ENCODE measurements at regions not wholly inside any gene's neighbourhood (a gene's known extent, or its start where the extent isn't known, plus 50 kb on each side); places are given as distances from the start of the nearest gene placed in this dataset.

- WGBS (ENCODE audit: insufficient coverage), result no CpG with 5 or more reads among the region's 1 CpG
- Histone ChIP-seq H2AFZ (ENCODE audit: insufficient read depth, low read depth, low read length, poor library complexity, severe bottlenecking) (no peak overlapping the region), H3K27ac (ENCODE audit: low read depth in 1 of 2, low read length in 2 of 2) (no peak overlapping the region), H3K4me3 (replicated peaks in 1 of 3; ENCODE audit: low read depth in 2 of 3, low read length in 3 of 3) (no peak overlapping the region), H3K79me2 (ENCODE audit: insufficient read depth, low read length) (no peaks in the 10 kb centered on the region), H3K4me1 (ENCODE audit: control insufficient read depth in 1 of 2, insufficient read depth in 2 of 2, low read length in 2 of 2) (no peaks in the 10 kb centered on the region), H3K36me3 (replicated peaks in 1 of 2; ENCODE audit: control insufficient read depth in 1 of 2, insufficient read depth in 2 of 2, low read length in 2 of 2) (no peaks in the 10 kb centered on the region), H3K27me3 (ENCODE audit: control insufficient read depth in 2 of 2, insufficient read depth in 2 of 2, low read length in 2 of 2) (no peaks in the 10 kb centered on the region), H3K9me3 (replicated peaks in 1 of 2; ENCODE audit: control insufficient read depth in 1 of 2, insufficient read depth in 1 of 2, low read length in 2 of 2) (no peaks in the 10 kb centered on the region), H3K9ac (ENCODE audit: insufficient read depth, low read length, poor library complexity, severe bottlenecking) (no peak overlapping the region), H3K4me2 (replicated peaks; ENCODE audit: extremely low read depth, low read length, poor library complexity, severe bottlenecking) (no peak overlapping the region), H4K20me1 (ENCODE audit: insufficient read depth, low read length) (no peaks in the 10 kb centered on the region)
- Mint-ChIP-seq H3K4me3 (no peak overlapping the region), H3K4me1 (peaks cover 4% of the 10 kb centered on the region), H3K27me3 (ENCODE audit: low read depth in 3 of 3) (peaks cover 0 to 3% (median 0%) of the 10 kb centered on the region in 3 donors), H3K9me3 (no peaks in the 10 kb centered on the region), H3K36me3 (no peaks in the 10 kb centered on the region), H3K27ac (no peak overlapping the region)
- no peak for DNase-seq
- TF ChIP-seq CTCF (IDR thresholded peaks at IDR 0.05), result no peak
- intact Hi-C loops (cut with micrococcal nuclease), result no loop called here
Measured at GRCh38 chr14:22382395-22382794, 206.6 kb downstream of the DAD1 start.

GRCh38 chr14:22381766-22382165 is 207.3 kb downstream of the DAD1 start:
- no peak overlapping the region for H3K4me3 ChIP-seq (replicated peaks in 1 of 3; ENCODE audit: low read depth in 2 of 3, low read length in 3 of 3)
- no peaks in the 10 kb centered on the region for H3K9me3 ChIP-seq (replicated peaks in 1 of 2; ENCODE audit: control insufficient read depth in 1 of 2, insufficient read depth in 1 of 2, low read length in 2 of 2)
- H2AFZ ChIP-seq (ENCODE audit: insufficient read depth, low read depth, low read length, poor library complexity, severe bottlenecking), result no peak overlapping the region
- H3K9me3 Mint-ChIP-seq, result no peaks in the 10 kb centered on the region
- no CpG with 5 or more reads among the region's 2 CpGs for WGBS (ENCODE audit: insufficient coverage)
- no peak overlapping the region for H3K4me3 Mint-ChIP-seq
- H3K4me1 ChIP-seq (ENCODE audit: control insufficient read depth in 1 of 2, insufficient read depth in 2 of 2, low read length in 2 of 2), result no peaks in the 10 kb centered on the region
- no peak for TF ChIP-seq CTCF (IDR thresholded peaks at IDR 0.05)
- H3K27me3 ChIP-seq (ENCODE audit: control insufficient read depth in 2 of 2, insufficient read depth in 2 of 2, low read length in 2 of 2), result no peaks in the 10 kb centered on the region
- no peak overlapping the region for H3K4me2 ChIP-seq (replicated peaks; ENCODE audit: extremely low read depth, low read length, poor library complexity, severe bottlenecking)
- DNase-seq, result no peak
- no peaks in the 10 kb centered on the region for H3K36me3 ChIP-seq (replicated peaks in 1 of 2; ENCODE audit: control insufficient read depth in 1 of 2, insufficient read depth in 2 of 2, low read length in 2 of 2)
- no peak overlapping the region for H3K27ac ChIP-seq (ENCODE audit: low read depth in 1 of 2, low read length in 2 of 2)
- H3K4me1 Mint-ChIP-seq, result peaks cover 4% of the 10 kb centered on the region
- H3K79me2 ChIP-seq (ENCODE audit: insufficient read depth, low read length), result no peaks in the 10 kb centered on the region
- H3K27me3 Mint-ChIP-seq (ENCODE audit: low read depth in 3 of 3), result peaks cover 0 to 3% (median 0%) of the 10 kb centered on the region in 3 donors
- no peak overlapping the region for H3K9ac ChIP-seq (ENCODE audit: insufficient read depth, low read length, poor library complexity, severe bottlenecking)
- H3K27ac Mint-ChIP-seq, result no peak overlapping the region
- intact Hi-C loops (cut with micrococcal nuclease), result no loop called here
- H4K20me1 ChIP-seq (ENCODE audit: insufficient read depth, low read length), result no peaks in the 10 kb centered on the region
- H3K36me3 Mint-ChIP-seq, result no peaks in the 10 kb centered on the region

All from CD14-positive monocyte (primary cell).